ENCODE measurements at regions not wholly inside any gene's neighbourhood (a gene's known extent, or its start where the extent isn't known, plus 50 kb on each side); places are given as distances from the start of the nearest gene placed in this dataset.
"Not testable (repeated sequence)": the region's sequence is repeated elsewhere in the genome, so short reads cannot be mapped to it uniquely, and the experiment has no call there.

- no peak for DNase-seq
These were observed 112.1 kb upstream of the CDC42EP3 start for GRCh38 chr2:37783545-37783944.

- no peak for DNase-seq
These were observed 112.8 kb upstream of the CDC42EP3 start for GRCh38 chr2:37784071-37784758.

GRCh38 chr2:37784759-37785149, 113.3 kb upstream of the CDC42EP3 start:
- no peak for DNase-seq

- DNase-seq: no peak
These were observed 114.8 kb upstream of the CDC42EP3 start for GRCh38 chr2:37786191-37786698.

GRCh38 chr2:37786854-37787253, 115.4 kb upstream of the CDC42EP3 start:
- no peak for DNase-seq

- DNase-seq: no peak
These were observed 117.3 kb upstream of the CDC42EP3 start for GRCh38 chr2:37788602-37789209.

GRCh38 chr2:37790019-37790418, 118.6 kb upstream of the CDC42EP3 start:
- no peak for DNase-seq

GRCh38 chr2:37790462-37790861, 119.0 kb upstream of the CDC42EP3 start:
- DNase-seq: no peak

GRCh38 chr2:37792366-37792765, 120.9 kb upstream of the CDC42EP3 start:
- no peak for DNase-seq

- no peak for DNase-seq
These were observed 121.6 kb upstream of the CDC42EP3 start for GRCh38 chr2:37793004-37793403.

GRCh38 chr2:37794717-37795116, 123.3 kb upstream of the CDC42EP3 start:
- DNase-seq: no peak

- no peak for DNase-seq
These were observed 124.0 kb upstream of the CDC42EP3 start for GRCh38 chr2:37795456-37795855.

- peak; percentile 96 for DNase-seq
These were observed 124.5 kb upstream of the CDC42EP3 start for GRCh38 chr2:37795938-37796337.

GRCh38 chr2:37796481-37796880, 125.0 kb upstream of the CDC42EP3 start:
- DNase-seq: no peak

- peak; percentile 93 for DNase-seq
These were observed 125.6 kb upstream of the CDC42EP3 start for GRCh38 chr2:37797081-37797480.

GRCh38 chr2:37798315-37799005, 126.6 kb upstream of the RMDN2 start:
- DNase-seq: peak; percentile 53

GRCh38 chr2:37800176-37800858, 124.8 kb upstream of the RMDN2 start:
- no peak for DNase-seq

GRCh38 chr2:37802211-37802752, 122.8 kb upstream of the RMDN2 start:
- peak; percentile 72 for DNase-seq

- peak; percentile 94 for DNase-seq
These were observed 122.1 kb upstream of the RMDN2 start for GRCh38 chr2:37802899-37803379.

GRCh38 chr2:37806004-37806403, 119.1 kb upstream of the RMDN2 start:
- DNase-seq: not testable (repeated sequence)

GRCh38 chr2:37809525-37809924, 115.6 kb upstream of the RMDN2 start:
- DNase-seq: peak; percentile 62

- no peak for DNase-seq
These were observed 115.0 kb upstream of the RMDN2 start for GRCh38 chr2:37809931-37810570.

Measured in EL (cell line).